Breast epithelium (tissue), 3 donors: ENCODE measurements at regions not wholly inside any gene's neighbourhood (a gene's known extent, or its start where the extent isn't known, plus 50 kb on each side); places are given as distances from the start of the nearest gene placed in this dataset.

Experiments used
- CTCF ChIP-seq, 3 donors: fragments of 450-650 bp; IDR thresholded peaks; one replicate each; pipeline ENCODE4 v1.5.1; 2016 to 2017; ENCODE audit warnings: antibody characterized with exemption in 3 of 3, mild to moderate bottlenecking in 3 of 3, moderate library complexity in 3 of 3
- POLR2A ChIP-seq: fragments of 450-650 bp; IDR thresholded peaks from one replicate; pipeline ENCODE4 v1.6.1; 2016; ENCODE audit warnings: antibody characterized with exemption, mild to moderate bottlenecking, moderate library complexity

DNA sequence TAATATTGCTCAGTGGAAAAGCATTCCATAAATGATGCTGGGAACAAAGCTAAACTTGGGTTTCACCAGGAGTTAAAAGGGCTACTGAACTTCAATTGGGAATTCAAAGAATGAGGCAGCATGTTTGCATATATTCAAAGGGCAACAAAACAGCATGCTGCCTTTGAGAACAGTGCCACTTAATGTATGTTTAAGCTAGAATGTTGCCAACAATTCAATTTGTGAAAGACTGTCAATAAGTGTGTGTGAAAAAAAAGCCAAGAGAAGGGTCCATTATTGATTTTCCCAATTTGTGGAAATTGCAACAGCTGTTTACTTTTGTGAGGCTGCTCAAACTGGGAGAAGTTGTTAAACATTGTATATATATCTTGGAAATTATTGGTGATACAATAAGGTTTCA, 701.9 kb upstream of the ACTRT1 start:
- TF ChIP-seq CTCF (IDR thresholded peaks at IDR 0.05) (no peak), POLR2A (no peak)
